OCI-LY1 (cell line): ENCODE measurements at regions not wholly inside any gene's neighbourhood (a gene's known extent, or its start where the extent isn't known, plus 50 kb on each side); places are given as distances from the start of the nearest gene placed in this dataset.

Experiments used
- CTCF ChIP-seq: fragments of 200-600 bp; sonication (generic), shearing (Covaris generic); IDR thresholded peaks from 2 replicates; pipeline ENCODE4 v1.5.1; 2017; ENCODE audit warnings: mild to moderate bottlenecking, antibody characterized with exemption, low read length, moderate library complexity, mixed read lengths
- EZH2 ChIP-seq: fragments of 200-600 bp; sonication (generic), shearing (Covaris generic); IDR thresholded peaks from 2 replicates; pipeline ENCODE4 v1.8.0; 2017; ENCODE audit warnings: borderline replicate concordance, mixed run types, mild to moderate bottlenecking, antibody characterized with exemption, low read length, moderate library complexity, mixed read lengths

GRCh38 chr17:79286440-79286839 is 211.8 kb downstream of the ENGASE start:
- TF ChIP-seq CTCF (no peak), EZH2 (no peak)
